ENCODE measurements at regions not wholly inside any gene's neighbourhood (a gene's known extent, or its start where the extent isn't known, plus 50 kb on each side); places are given as distances from the start of the nearest gene placed in this dataset.

DNA sequence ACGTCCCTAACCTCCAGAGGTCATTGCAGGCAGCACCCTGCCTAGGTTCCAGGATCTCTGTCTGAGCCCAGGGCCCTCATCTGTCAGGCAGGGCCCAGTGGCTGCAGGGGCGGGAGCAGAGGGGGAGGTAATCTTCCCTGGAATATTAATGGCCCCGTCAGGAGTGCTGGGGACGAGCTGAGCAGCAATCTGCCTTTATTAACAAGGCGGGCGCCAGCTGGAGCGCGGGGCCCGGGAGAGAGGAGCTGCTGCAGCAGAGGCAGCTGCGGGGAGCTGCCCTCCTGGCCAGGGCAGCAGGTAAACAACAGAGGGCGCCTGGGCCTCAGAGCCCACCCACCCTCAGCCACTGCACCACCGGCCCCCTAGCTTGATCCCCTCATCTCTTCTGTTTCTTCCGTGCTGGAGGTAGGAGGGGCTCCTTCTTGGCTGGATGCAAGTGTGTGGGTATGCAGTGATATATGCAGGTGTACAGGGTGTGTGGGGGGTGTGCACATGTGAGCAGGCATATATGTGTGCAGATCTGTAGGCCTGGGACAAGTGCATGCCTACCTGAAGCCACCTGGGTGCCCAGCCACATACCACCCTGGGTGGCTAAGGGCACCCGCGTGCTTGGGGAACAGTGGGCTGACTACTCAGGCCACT is 131.8 kb upstream of the MLN start:
- TF ChIP-seq, protein P1, sequence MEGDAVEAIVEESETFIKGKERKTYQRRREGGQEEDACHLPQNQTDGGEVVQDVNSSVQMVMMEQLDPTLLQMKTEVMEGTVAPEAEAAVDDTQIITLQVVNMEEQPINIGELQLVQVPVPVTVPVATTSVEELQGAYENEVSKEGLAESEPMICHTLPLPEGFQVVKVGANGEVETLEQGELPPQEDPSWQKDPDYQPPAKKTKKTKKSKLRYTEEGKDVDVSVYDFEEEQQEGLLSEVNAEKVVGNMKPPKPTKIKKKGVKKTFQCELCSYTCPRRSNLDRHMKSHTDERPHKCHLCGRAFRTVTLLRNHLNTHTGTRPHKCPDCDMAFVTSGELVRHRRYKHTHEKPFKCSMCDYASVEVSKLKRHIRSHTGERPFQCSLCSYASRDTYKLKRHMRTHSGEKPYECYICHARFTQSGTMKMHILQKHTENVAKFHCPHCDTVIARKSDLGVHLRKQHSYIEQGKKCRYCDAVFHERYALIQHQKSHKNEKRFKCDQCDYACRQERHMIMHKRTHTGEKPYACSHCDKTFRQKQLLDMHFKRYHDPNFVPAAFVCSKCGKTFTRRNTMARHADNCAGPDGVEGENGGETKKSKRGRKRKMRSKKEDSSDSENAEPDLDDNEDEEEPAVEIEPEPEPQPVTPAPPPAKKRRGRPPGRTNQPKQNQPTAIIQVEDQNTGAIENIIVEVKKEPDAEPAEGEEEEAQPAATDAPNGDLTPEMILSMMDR (conservative IDR thresholded peaks at IDR 0.05 in 1 of 2, IDR thresholded peaks at IDR 0.05 in 1 of 2; ENCODE audit: low read depth in 1 of 2, low read length in 2 of 2): no peak
- TF ChIP-seq EZH2 (IDR thresholded peaks at IDR 0.05; ENCODE audit: low read length, missing control alignments): no peak

Data from fibroblast of lung (primary cell).